Mammary epithelial cell (primary cell): ENCODE measurements at regions not wholly inside any gene's neighbourhood (a gene's known extent, or its start where the extent isn't known, plus 50 kb on each side); places are given as distances from the start of the nearest gene placed in this dataset.

ENCODE experiments used
- EZH2 ChIP-seq: IDR thresholded peaks from 2 replicates; pipeline ENCODE4 v1.6.1; 2012; ENCODE audit warnings: low read length, inconsistent platforms, borderline replicate concordance
- TF ChIP-seq, protein P1 (sequence below), 2 donors: IDR thresholded peaks in 1 of 2; conservative IDR thresholded peaks in 1 of 2; 2 replicates each; pipeline ENCODE4 v1.5.1; 2011 to 2012; ENCODE audit warnings: inconsistent platforms in 2 of 2, low read length in 2 of 2, mild to moderate bottlenecking in 2 of 2, control low read depth in 1 of 2, low read depth in 1 of 2; ENCODE audit not compliant: insufficient read depth in 1 of 2; ENCODE audit errors: extremely low read depth in 1 of 2

DNA sequence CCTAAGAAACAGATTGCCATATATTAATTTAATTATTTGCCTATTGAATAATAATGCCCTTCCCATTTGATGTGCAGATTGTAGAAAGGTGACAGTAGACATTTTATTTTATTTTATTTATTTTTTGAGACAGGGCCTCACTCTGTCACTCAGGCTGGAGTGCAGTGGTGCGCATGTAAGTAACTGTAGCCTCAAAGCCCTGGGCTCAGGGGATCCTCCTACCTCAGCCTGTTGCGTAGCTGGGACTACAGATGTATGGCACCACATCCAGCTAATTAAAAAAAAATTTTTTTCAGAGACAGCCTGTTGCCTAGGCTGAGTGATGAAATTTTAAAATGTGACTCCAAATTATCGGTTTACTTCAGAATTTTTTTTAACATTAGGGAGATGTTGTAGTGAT, 1110.0 kb upstream of the EEF2KMT start:
- TF ChIP-seq EZH2 = no peak
- TF ChIP-seq, protein P1, sequence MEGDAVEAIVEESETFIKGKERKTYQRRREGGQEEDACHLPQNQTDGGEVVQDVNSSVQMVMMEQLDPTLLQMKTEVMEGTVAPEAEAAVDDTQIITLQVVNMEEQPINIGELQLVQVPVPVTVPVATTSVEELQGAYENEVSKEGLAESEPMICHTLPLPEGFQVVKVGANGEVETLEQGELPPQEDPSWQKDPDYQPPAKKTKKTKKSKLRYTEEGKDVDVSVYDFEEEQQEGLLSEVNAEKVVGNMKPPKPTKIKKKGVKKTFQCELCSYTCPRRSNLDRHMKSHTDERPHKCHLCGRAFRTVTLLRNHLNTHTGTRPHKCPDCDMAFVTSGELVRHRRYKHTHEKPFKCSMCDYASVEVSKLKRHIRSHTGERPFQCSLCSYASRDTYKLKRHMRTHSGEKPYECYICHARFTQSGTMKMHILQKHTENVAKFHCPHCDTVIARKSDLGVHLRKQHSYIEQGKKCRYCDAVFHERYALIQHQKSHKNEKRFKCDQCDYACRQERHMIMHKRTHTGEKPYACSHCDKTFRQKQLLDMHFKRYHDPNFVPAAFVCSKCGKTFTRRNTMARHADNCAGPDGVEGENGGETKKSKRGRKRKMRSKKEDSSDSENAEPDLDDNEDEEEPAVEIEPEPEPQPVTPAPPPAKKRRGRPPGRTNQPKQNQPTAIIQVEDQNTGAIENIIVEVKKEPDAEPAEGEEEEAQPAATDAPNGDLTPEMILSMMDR (conservative IDR thresholded peaks at IDR 0.05 in 1 of 2, IDR thresholded peaks at IDR 0.05 in 1 of 2; ENCODE audit: extremely low read depth in 1 of 2, insufficient read depth in 1 of 2, low read depth in 1 of 2, low read length in 2 of 2) = no peak
